NCI-H446 (cell line): ENCODE measurements at regions not wholly inside any gene's neighbourhood (a gene's known extent, or its start where the extent isn't known, plus 50 kb on each side); places are given as distances from the start of the nearest gene placed in this dataset.

ENCODE experiments used
- DNase-seq, 2 experiments: peaks; one replicate each; lab custom pipeline; 2025; lab: John Stamatoyannopoulos, UW

GRCh38 chr5:74424162-74424868, 216.2 kb downstream of the ENC1 start:
- DNase-seq, result no peak

GRCh38 chr5:74423383-74423782, 217.1 kb downstream of the ENC1 start:
- no peak for DNase-seq

- DNase-seq, result no peak
These were observed 217.9 kb downstream of the ENC1 start for GRCh38 chr5:74422671-74423070.

GRCh38 chr5:74422030-74422429, 218.5 kb downstream of the ENC1 start:
- DNase-seq, result no peak

- no peak for DNase-seq
These were observed 219.2 kb downstream of the ENC1 start for GRCh38 chr5:74421377-74421776.

- no peak for DNase-seq
These were observed 219.6 kb downstream of the ENC1 start for GRCh38 chr5:74420947-74421346.

GRCh38 chr5:74420220-74420619, 220.3 kb downstream of the ENC1 start:
- DNase-seq, result no peak

- DNase-seq, result no peak
These were observed 221.1 kb downstream of the ENC1 start for GRCh38 chr5:74419468-74419867.

- no peak for DNase-seq
These were observed 221.8 kb downstream of the ENC1 start for GRCh38 chr5:74418709-74419108.

- DNase-seq, result no peak
These were observed 222.3 kb downstream of the ENC1 start for GRCh38 chr5:74418261-74418660.

GRCh38 chr5:74415695-74416102, 224.8 kb downstream of the ENC1 start:
- peak in 1 of 2 experiments; percentile 33 for DNase-seq

- no peak for DNase-seq
These were observed 226.3 kb downstream of the ENC1 start for GRCh38 chr5:74414228-74414627.

- DNase-seq, result no peak
These were observed 227.0 kb downstream of the ENC1 start for GRCh38 chr5:74413403-74414048.

GRCh38 chr5:74412066-74412465, 228.5 kb downstream of the ENC1 start:
- DNase-seq, result peak; percentile 60 to 74

GRCh38 chr5:74409712-74410111, 230.8 kb downstream of the ENC1 start:
- DNase-seq, result peak; percentile 59 to 60

- DNase-seq, result peak; percentile 65 to 86
These were observed 231.3 kb downstream of the ENC1 start for GRCh38 chr5:74409166-74409706.

- DNase-seq, result no peak
These were observed 232.1 kb downstream of the ENC1 start for GRCh38 chr5:74408150-74409043.

- no peak for DNase-seq
These were observed 232.8 kb downstream of the ENC1 start for GRCh38 chr5:74407701-74408100.

- no peak for DNase-seq
These were observed 233.7 kb downstream of the ENC1 start for GRCh38 chr5:74406844-74407243.

- DNase-seq, result no peak
These were observed 234.9 kb downstream of the ENC1 start for GRCh38 chr5:74405593-74405992.

- peak in 1 of 2 experiments; percentile 42 for DNase-seq
These were observed 235.7 kb downstream of the ENC1 start for GRCh38 chr5:74404574-74405508.
